Subcutaneous abdominal adipose tissue (tissue), 5 donors: ENCODE measurements at regions not wholly inside any gene's neighbourhood (a gene's known extent, or its start where the extent isn't known, plus 50 kb on each side); places are given as distances from the start of the nearest gene placed in this dataset.

Experiments
- H3K27ac ChIP-seq: one replicate; pipeline ENCODE4 v1.7.0; 2013; ENCODE audit warnings: low read depth, mild to moderate bottlenecking, inconsistent platforms, low read length, moderate library complexity
- H3K27me3 ChIP-seq, 5 donors: one replicate each; pipeline ENCODE4 v1.7.0; 2013; ENCODE audit warnings: low read length in 5 of 5, inconsistent platforms in 1 of 5; ENCODE audit not compliant: control insufficient read depth in 5 of 5, insufficient read depth in 4 of 5
- H3K36me3 ChIP-seq, 5 donors: one replicate each; pipeline ENCODE4 v1.7.0; 2013; ENCODE audit warnings: low read length in 5 of 5; ENCODE audit not compliant: control insufficient read depth in 5 of 5, insufficient read depth in 5 of 5
- H3K4me1 ChIP-seq, 5 donors: one replicate each; pipeline ENCODE4 v1.7.0; 2013; ENCODE audit warnings: low read length in 5 of 5, mild to moderate bottlenecking in 3 of 5, moderate library complexity in 1 of 5; ENCODE audit not compliant: control insufficient read depth in 5 of 5, insufficient read depth in 5 of 5
- H3K4me3 ChIP-seq, 5 donors: one replicate each; pipeline ENCODE4 v1.7.0; 2013; ENCODE audit warnings: low read length in 5 of 5, low read depth in 1 of 5
- H3K9ac ChIP-seq, 5 donors: one replicate each; pipeline ENCODE4 v1.7.0; 2013; ENCODE audit warnings: low read length in 5 of 5, mild to moderate bottlenecking in 4 of 5, moderate library complexity in 3 of 5
- H3K9me3 ChIP-seq, 5 donors: one replicate each; pipeline ENCODE4 v1.7.0; 2013; ENCODE audit warnings: low read length in 5 of 5; ENCODE audit not compliant: control insufficient read depth in 5 of 5
- donor health status: healthy.
- donor health status: healthy.
- donor health status: healthy.
- donor health status: healthy.
- donor health status: healthy.

- peaks cover 8 to 33% (median 19%) of the 10 kb centered on the region in 5 donors for H3K27me3 ChIP-seq
- peaks cover 0 to 4% (median 0%) of the 10 kb centered on the region in 5 donors for H3K9me3 ChIP-seq
- H3K9ac ChIP-seq: no peak overlapping the region
- H3K4me1 ChIP-seq: peaks cover 0 to 14% (median 0%) of the 10 kb centered on the region in 5 donors
- H3K36me3 ChIP-seq: no peaks in the 10 kb centered on the region
- no peak overlapping the region for H3K27ac ChIP-seq
- H3K4me3 ChIP-seq: no peak overlapping the region
These were observed 83.3 kb upstream of the DUSP22 start for GRCh38 chr6:208938-209337.

- Histone ChIP-seq H3K4me3 (no peak overlapping the region), H3K27me3 (peaks cover 8 to 33% (median 19%) of the 10 kb centered on the region in 5 donors), H3K4me1 (peaks cover 0 to 14% (median 0%) of the 10 kb centered on the region in 5 donors), H3K27ac (no peak overlapping the region), H3K9ac (no peak overlapping the region), H3K9me3 (peaks cover 0 to 4% (median 0%) of the 10 kb centered on the region in 5 donors), H3K36me3 (no peaks in the 10 kb centered on the region)
These were observed 82.7 kb upstream of the DUSP22 start for GRCh38 chr6:209432-210103.

- H3K36me3 ChIP-seq: no peaks in the 10 kb centered on the region
- peaks cover 0 to 4% (median 0%) of the 10 kb centered on the region in 5 donors for H3K9me3 ChIP-seq
- no peak overlapping the region for H3K27ac ChIP-seq
- peaks cover 8 to 33% (median 19%) of the 10 kb centered on the region in 5 donors for H3K27me3 ChIP-seq
- no peak overlapping the region for H3K4me3 ChIP-seq
- H3K4me1 ChIP-seq: peaks cover 0 to 14% (median 1%) of the 10 kb centered on the region in 5 donors
- no peak overlapping the region for H3K9ac ChIP-seq
These were observed 82.2 kb upstream of the DUSP22 start for GRCh38 chr6:210104-210456.

- no peaks in the 10 kb centered on the region for H3K36me3 ChIP-seq
- peaks cover 0 to 14% (median 4%) of the 10 kb centered on the region in 5 donors for H3K4me1 ChIP-seq
- no peak overlapping the region for H3K27ac ChIP-seq
- no peak overlapping the region for H3K9ac ChIP-seq
- peaks cover 0 to 4% (median 0%) of the 10 kb centered on the region in 5 donors for H3K9me3 ChIP-seq
- no peak overlapping the region for H3K4me3 ChIP-seq
- H3K27me3 ChIP-seq: peaks cover 8 to 33% (median 19%) of the 10 kb centered on the region in 5 donors
These were observed 81.4 kb upstream of the DUSP22 start for GRCh38 chr6:210778-211374.

- H3K27ac ChIP-seq: no peak overlapping the region
- H3K4me1 ChIP-seq: peaks cover 0 to 14% (median 4%) of the 10 kb centered on the region in 5 donors
- H3K9me3 ChIP-seq: peaks cover 0 to 4% (median 0%) of the 10 kb centered on the region in 5 donors
- no peaks in the 10 kb centered on the region for H3K36me3 ChIP-seq
- no peak overlapping the region for H3K9ac ChIP-seq
- no peak overlapping the region for H3K4me3 ChIP-seq
- peaks cover 8 to 30% (median 19%) of the 10 kb centered on the region in 5 donors for H3K27me3 ChIP-seq
These were observed 80.3 kb upstream of the DUSP22 start for GRCh38 chr6:211871-212497.

GRCh38 chr6:213284-213683 lies 79.0 kb upstream of the DUSP22 start:
- peaks cover 8 to 29% (median 19%) of the 10 kb centered on the region in 5 donors for H3K27me3 ChIP-seq
- no peak overlapping the region for H3K27ac ChIP-seq
- no peaks in the 10 kb centered on the region for H3K36me3 ChIP-seq
- H3K4me1 ChIP-seq: peaks cover 0 to 14% (median 4%) of the 10 kb centered on the region in 5 donors
- peaks cover 0 to 4% (median 0%) of the 10 kb centered on the region in 5 donors for H3K9me3 ChIP-seq
- no peak overlapping the region for H3K4me3 ChIP-seq
- no peak overlapping the region for H3K9ac ChIP-seq

GRCh38 chr6:214428-214827 lies 77.9 kb upstream of the DUSP22 start:
- H3K4me1 ChIP-seq: peaks cover 0 to 10% (median 8%) of the 10 kb centered on the region in 5 donors
- no peak overlapping the region for H3K9ac ChIP-seq
- H3K27ac ChIP-seq: no peak overlapping the region
- peaks cover 0 to 4% (median 0%) of the 10 kb centered on the region in 5 donors for H3K9me3 ChIP-seq
- H3K27me3 ChIP-seq: peaks cover 10 to 20% (median 15%) of the 10 kb centered on the region in 5 donors
- no peaks in the 10 kb centered on the region for H3K36me3 ChIP-seq
- no peak overlapping the region for H3K4me3 ChIP-seq

GRCh38 chr6:215335-216034 lies 76.8 kb upstream of the DUSP22 start:
- Histone ChIP-seq H3K4me1 (peaks cover 0 to 19% (median 10%) of the 10 kb centered on the region in 5 donors), H3K9ac (no peak overlapping the region), H3K9me3 (peaks cover 0 to 4% (median 0%) of the 10 kb centered on the region in 5 donors), H3K36me3 (no peaks in the 10 kb centered on the region), H3K27ac (no peak overlapping the region), H3K4me3 (no peak overlapping the region), H3K27me3 (peaks cover 9 to 13% (median 12%) of the 10 kb centered on the region in 5 donors)

GRCh38 chr6:217048-217659 lies 75.1 kb upstream of the DUSP22 start:
- no peak overlapping the region for H3K27ac ChIP-seq
- peaks cover 0 to 7% (median 5%) of the 10 kb centered on the region in 5 donors for H3K27me3 ChIP-seq
- no peak overlapping the region for H3K9ac ChIP-seq
- peaks cover 0 to 16% (median 8%) of the 10 kb centered on the region in 5 donors for H3K4me1 ChIP-seq
- H3K9me3 ChIP-seq: peaks cover 0 to 4% (median 0%) of the 10 kb centered on the region in 5 donors
- H3K4me3 ChIP-seq: no peak overlapping the region
- no peaks in the 10 kb centered on the region for H3K36me3 ChIP-seq
